SK-N-SH treated with all-trans-retinoic acid at 6 μM for 48 hours (cell line): ENCODE measurements at regions not wholly inside any gene's neighbourhood (a gene's known extent, or its start where the extent isn't known, plus 50 kb on each side); places are given as distances from the start of the nearest gene placed in this dataset.

Experiments used
- ARNTL ChIP-seq: fragments of 450-650 bp; formaldehyde crosslinking; IDR thresholded peaks from 2 replicates; pipeline ENCODE4 v1.5.0; 2020; ENCODE audit warnings: low read depth, mild to moderate bottlenecking, moderate library complexity, borderline replicate concordance
- ESRRG ChIP-seq: fragments of 250-450 bp; sonication (Bioruptor Pico); IDR thresholded peaks from 2 replicates; pipeline ENCODE4 v1.6.1; 2021; ENCODE audit warnings: mild to moderate bottlenecking
- GLIS3 ChIP-seq: fragments of 250-450 bp; sonication (Bioruptor Pico); IDR thresholded peaks from 2 replicates; pipeline ENCODE4 v1.5.0; 2020; ENCODE audit warnings: mild to moderate bottlenecking, moderate library complexity
- RARB ChIP-seq: fragments of 250-450 bp; sonication (Bioruptor Pico); IDR thresholded peaks from 2 replicates; pipeline ENCODE4 v1.8.0; 2021; ENCODE audit warnings: mild to moderate bottlenecking, moderate library complexity
- SNAI2 ChIP-seq: fragments of 250-450 bp; sonication (Bioruptor Pico); IDR thresholded peaks from 2 replicates; pipeline ENCODE4 v1.5.0; 2020; ENCODE audit warnings: mild to moderate bottlenecking, moderate library complexity
- TCF4 ChIP-seq: fragments of 250-450 bp; sonication (Bioruptor Pico); IDR thresholded peaks from 2 replicates; pipeline ENCODE4 v1.8.0; 2021; ENCODE audit warnings: mild to moderate bottlenecking, moderate library complexity, borderline replicate concordance
- ZC3H10 ChIP-seq: fragments of 250-450 bp; sonication (Bioruptor Pico); IDR thresholded peaks from 2 replicates; pipeline ENCODE4 v1.5.1; 2021; ENCODE audit warnings: mild to moderate bottlenecking, moderate library complexity
- ZFP3 ChIP-seq: fragments of 250-450 bp; sonication (Bioruptor Pico); IDR thresholded peaks from 2 replicates; pipeline ENCODE4 v1.5.0; 2020; ENCODE audit warnings: mild to moderate bottlenecking, moderate library complexity
- ZNF70 ChIP-seq: fragments of 450-650 bp; formaldehyde crosslinking; IDR thresholded peaks from 2 replicates; pipeline ENCODE4 v1.5.0; 2020; ENCODE audit warnings: mild to moderate bottlenecking, moderate library complexity
- ZNF8 ChIP-seq: fragments of 450-650 bp; formaldehyde crosslinking; IDR thresholded peaks from 2 replicates; pipeline ENCODE4 v1.5.0; 2020; ENCODE audit warnings: mild to moderate bottlenecking, moderate library complexity
- TF ChIP-seq, protein P1 (sequence below): fragments of 250-450 bp; sonication (Bioruptor Pico); IDR thresholded peaks from 2 replicates; pipeline ENCODE4 v1.5.1; 2021; ENCODE audit warnings: mild to moderate bottlenecking, moderate library complexity
- TF ChIP-seq, protein P2 (sequence below): fragments of 250-450 bp; sonication (Bioruptor Pico); IDR thresholded peaks from 2 replicates; pipeline ENCODE4 v1.8.0; 2020; ENCODE audit warnings: mild to moderate bottlenecking, moderate library complexity, borderline replicate concordance

DNA sequence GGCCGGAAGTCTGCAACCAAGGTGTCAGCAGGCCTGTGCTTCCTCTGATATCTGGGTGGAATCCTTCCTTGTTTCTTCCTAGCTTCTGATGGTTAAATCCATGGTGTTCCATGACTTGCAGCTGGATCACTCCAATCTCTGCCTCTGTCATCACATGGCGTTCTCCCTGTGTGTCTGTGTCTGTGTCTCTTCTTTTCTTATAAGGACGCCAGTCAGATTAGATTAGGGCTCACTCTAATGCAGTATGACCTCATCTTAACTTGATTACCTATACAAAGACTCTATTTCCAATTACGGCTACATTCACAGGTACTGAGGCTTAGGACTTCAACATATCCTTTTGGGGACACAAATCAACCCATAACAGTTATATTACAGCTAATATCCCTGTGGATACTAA, 70.3 kb upstream of the FAM3C start:
- TF ChIP-seq ZFP3 (CRISPR knock-in tag): no peak
- no peak for TF ChIP-seq RARB (CRISPR knock-in tag)
- TF ChIP-seq, protein P1, sequence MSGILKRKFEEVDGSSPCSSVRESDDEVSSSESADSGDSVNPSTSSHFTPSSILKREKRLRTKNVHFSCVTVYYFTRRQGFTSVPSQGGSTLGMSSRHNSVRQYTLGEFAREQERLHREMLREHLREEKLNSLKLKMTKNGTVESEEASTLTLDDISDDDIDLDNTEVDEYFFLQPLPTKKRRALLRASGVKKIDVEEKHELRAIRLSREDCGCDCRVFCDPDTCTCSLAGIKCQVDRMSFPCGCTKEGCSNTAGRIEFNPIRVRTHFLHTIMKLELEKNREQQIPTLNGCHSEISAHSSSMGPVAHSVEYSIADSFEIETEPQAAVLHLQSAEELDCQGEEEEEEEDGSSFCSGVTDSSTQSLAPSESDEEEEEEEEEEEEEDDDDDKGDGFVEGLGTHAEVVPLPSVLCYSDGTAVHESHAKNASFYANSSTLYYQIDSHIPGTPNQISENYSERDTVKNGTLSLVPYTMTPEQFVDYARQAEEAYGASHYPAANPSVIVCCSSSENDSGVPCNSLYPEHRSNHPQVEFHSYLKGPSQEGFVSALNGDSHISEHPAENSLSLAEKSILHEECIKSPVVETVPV (CRISPR knock-in tag): no peak
- no peak for TF ChIP-seq TCF4 (CRISPR knock-in tag)
- TF ChIP-seq ZNF70 (CRISPR knock-in tag): no peak
- TF ChIP-seq, protein P2, sequence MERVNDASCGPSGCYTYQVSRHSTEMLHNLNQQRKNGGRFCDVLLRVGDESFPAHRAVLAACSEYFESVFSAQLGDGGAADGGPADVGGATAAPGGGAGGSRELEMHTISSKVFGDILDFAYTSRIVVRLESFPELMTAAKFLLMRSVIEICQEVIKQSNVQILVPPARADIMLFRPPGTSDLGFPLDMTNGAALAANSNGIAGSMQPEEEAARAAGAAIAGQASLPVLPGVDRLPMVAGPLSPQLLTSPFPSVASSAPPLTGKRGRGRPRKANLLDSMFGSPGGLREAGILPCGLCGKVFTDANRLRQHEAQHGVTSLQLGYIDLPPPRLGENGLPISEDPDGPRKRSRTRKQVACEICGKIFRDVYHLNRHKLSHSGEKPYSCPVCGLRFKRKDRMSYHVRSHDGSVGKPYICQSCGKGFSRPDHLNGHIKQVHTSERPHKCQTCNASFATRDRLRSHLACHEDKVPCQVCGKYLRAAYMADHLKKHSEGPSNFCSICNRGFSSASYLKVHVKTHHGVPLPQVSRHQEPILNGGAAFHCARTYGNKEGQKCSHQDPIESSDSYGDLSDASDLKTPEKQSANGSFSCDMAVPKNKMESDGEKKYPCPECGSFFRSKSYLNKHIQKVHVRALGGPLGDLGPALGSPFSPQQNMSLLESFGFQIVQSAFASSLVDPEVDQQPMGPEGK (CRISPR knock-in tag): no peak
- no peak for TF ChIP-seq GLIS3 (CRISPR knock-in tag)
- no peak for TF ChIP-seq ESRRG (CRISPR knock-in tag)
- TF ChIP-seq SNAI2 (CRISPR knock-in tag): no peak
- no peak for TF ChIP-seq ZNF8 (CRISPR knock-in tag)
- TF ChIP-seq ARNTL: no peak
- no peak for TF ChIP-seq ZC3H10
